K562 (cell line): ENCODE measurements at regions not wholly inside any gene's neighbourhood (a gene's known extent, or its start where the extent isn't known, plus 50 kb on each side); places are given as distances from the start of the nearest gene placed in this dataset.

Experiments
- ATAC-seq: fragments of 200-7000 bp; cut with Tn5 transposase; 3 replicates; pipeline ENCODE4 v1.9.1; 2020; ENCODE audit warnings: moderate library complexity
- BruUV-seq: library from RNA; stranded (reverse); fragments of 400-500 nt; replicated peaks from 2 replicates; lab custom pipeline; 2021; lab: Mats Ljungman, UMichigan
- CTCF ChIA-PET: fragments of 300-600 bp; formaldehyde crosslinking; extraction: SDS; loops from one replicate; lab custom pipeline; 2021; ENCODE audit warnings: low intra/inter-chr PET ratio; lab: Yijun Ruan, JAX
- POLR2A ChIA-PET: fragments of 300-600, 350-650 bp; sonication (Branson Sonifier 250); formaldehyde crosslinking; extraction: SDS; loops from one replicate; lab custom pipeline; 2021; ENCODE audit warnings: antibody characterized with exemption, inconsistent platforms; lab: Yijun Ruan, JAX
- DNase-seq, 4 experiments: peaks; one replicate each; pipeline versions ENCODE4 v3.0.0 to v3.0.0-alpha.2; 2011 to 2018; ENCODE audit warnings: low spot score in 3 of 4, mixed read lengths in 3 of 4; ENCODE audit errors: extremely low read depth in 1 of 4
- FAIRE-seq: peaks from 2 replicates; lab custom pipeline; 2011; peaks lifted over from hg19 to GRCh38; lab: Jason Lieb, UNC
- H2AFZ ChIP-seq: 2 replicates; pipeline ENCODE4 v1.6.0; 2011; ENCODE audit warnings: low read depth, low read length, control low read depth, inconsistent platforms
- H3K27ac ChIP-seq: fragments of 200-600 bp; 3 replicates; pipeline ENCODE4 v1.8.0; 2011; ENCODE audit warnings: low read depth, mild to moderate bottlenecking, control low read depth, inconsistent platforms, low read length, moderate library complexity, mixed read lengths; ENCODE audit errors: extremely low read depth
- H3K27me3 ChIP-seq, 2 experiments: fragments of 300-600 bp in 1 of 2; 2 replicates in 1 of 2; 3 replicates in 1 of 2; pipeline versions ENCODE4 v1.6.0 to v1.8.0; 2011; ENCODE audit warnings: inconsistent platforms in 2 of 2, low read length in 2 of 2, mild to moderate bottlenecking in 1 of 2, mixed read lengths in 1 of 2, moderate library complexity in 1 of 2; ENCODE audit not compliant: control insufficient read depth in 2 of 2, insufficient read depth in 2 of 2
- H3K36me3 ChIP-seq: fragments of 300-600 bp; 3 replicates; pipeline ENCODE4 v1.8.0; 2011; ENCODE audit warnings: mild to moderate bottlenecking, low read length, inconsistent platforms; ENCODE audit not compliant: control insufficient read depth, insufficient read depth
- H3K4me1 ChIP-seq, 2 experiments: fragments of 200-600 bp in 1 of 2; replicated peaks in 1 of 2; 2 replicates in 1 of 2; 3 replicates in 1 of 2; pipeline versions ENCODE4 v1.5.1 to v1.8.0; 2011; ENCODE audit warnings: inconsistent platforms in 2 of 2, low read length in 2 of 2, mild to moderate bottlenecking in 1 of 2, mixed read lengths in 1 of 2, moderate library complexity in 1 of 2; ENCODE audit not compliant: control insufficient read depth in 2 of 2, insufficient read depth in 2 of 2
- H3K4me2 ChIP-seq: 2 replicates; pipeline ENCODE4 v1.6.1; 2011; ENCODE audit warnings: low read length, control low read depth, inconsistent platforms, mixed read lengths; ENCODE audit not compliant: insufficient read depth
- H3K4me3 ChIP-seq: fragments of 200-600 bp; sonication (generic), shearing (Covaris generic); 2 replicates; pipeline ENCODE4 v1.5.1; 2016; ENCODE audit warnings: control low read depth, inconsistent platforms
- H3K79me2 ChIP-seq: fragments of 200-600 bp; 3 replicates; pipeline ENCODE4 v1.8.0; 2011; ENCODE audit warnings: low read length, inconsistent platforms; ENCODE audit not compliant: control insufficient read depth, insufficient read depth
- H3K9ac ChIP-seq, 2 experiments: 2 replicates each; pipeline versions ENCODE4 v1.6.0 to v1.6.1; 2011; ENCODE audit warnings: low read depth in 2 of 2, low read length in 2 of 2, control low read depth in 1 of 2, inconsistent platforms in 1 of 2, mild to moderate bottlenecking in 1 of 2, mixed read lengths in 1 of 2; ENCODE audit not compliant: insufficient read depth in 1 of 2
- H3K9me1 ChIP-seq: one replicate; pipeline ENCODE4 v1.6.0; 2011; ENCODE audit warnings: inconsistent platforms, mild to moderate bottlenecking, low read length, moderate library complexity; ENCODE audit not compliant: control insufficient read depth, insufficient read depth
- H3K9me3 ChIP-seq: replicated peaks from 2 replicates; pipeline ENCODE4 v1.5.1; 2011; ENCODE audit warnings: low read depth, low read length, inconsistent platforms; ENCODE audit not compliant: control insufficient read depth, insufficient read depth
- H4K20me1 ChIP-seq: replicated peaks from 2 replicates; pipeline ENCODE4 v1.6.1; 2011; ENCODE audit warnings: low read length, inconsistent platforms, mixed read lengths; ENCODE audit not compliant: control insufficient read depth, insufficient read depth
- CHD2 ChIP-seq: IDR thresholded peaks from 2 replicates; pipeline ENCODE4 v1.6.1; 2011; ENCODE audit warnings: low read depth, low read length
- ZBTB7A ChIP-seq: IDR thresholded peaks from 2 replicates; pipeline ENCODE4 v1.6.1; 2011; ENCODE audit warnings: low read depth, mild to moderate bottlenecking, low read length, moderate library complexity, borderline replicate concordance; ENCODE audit not compliant: control insufficient read depth
- WGBS: fragments of 100-300 bp; shearing (Covaris generic); methylation state at CpG from one replicate; pipeline ENCODE4 v1.1.6; 2016; ENCODE audit warnings: low coverage, mixed read lengths; ENCODE audit not compliant: insufficient coverage; ENCODE audit errors: missing lambda C conversion rate; 5-methylcytosine and 5-hydroxymethylcytosine counted together
- in situ Hi-C: fragments of 300-500 bp; cut with MboI; formaldehyde crosslinking; loops from 4 replicates; pipeline ENCODE4 v1.15.0; 2018; ENCODE audit warnings: inconsistent platforms, mixed read lengths
- intact Hi-C: fragments of 100-400 bp; cut with micrococcal nuclease; formaldehyde crosslinking; loops from 2 replicates; pipeline ENCODE4 v1.14.2; 2022
- TF ChIP-seq, protein P1 (sequence below): sonication (generic); formaldehyde crosslinking; IDR thresholded peaks from 2 replicates; pipeline ENCODE4 v1.4.0; 2020; ENCODE audit warnings: mild to moderate bottlenecking, missing genetic modification reagents
- TF ChIP-seq, protein P2 (sequence below): sonication (generic); formaldehyde crosslinking; IDR thresholded peaks from 2 replicates; pipeline ENCODE4 v1.8.1; 2023; ENCODE audit warnings: mild to moderate bottlenecking, missing genetic modification reagents

DNA sequence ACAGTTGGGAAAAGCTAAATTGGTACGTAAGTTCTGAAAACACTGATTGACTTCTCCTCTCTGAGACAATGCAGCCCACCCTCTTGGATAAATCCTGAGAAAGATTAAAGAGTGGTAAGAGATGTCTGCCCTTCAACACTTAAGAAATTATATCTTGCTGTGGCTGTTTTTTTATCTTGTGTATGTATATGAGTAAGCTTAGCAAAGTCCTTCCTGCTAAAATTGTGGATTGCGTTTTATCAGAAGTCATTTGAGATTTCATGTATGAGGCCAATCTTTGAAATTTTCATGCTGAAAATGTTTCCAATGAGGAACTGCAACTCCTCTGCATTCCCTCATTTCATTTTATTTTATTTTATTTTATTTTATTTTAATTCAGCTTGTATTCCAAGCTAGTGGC, 106.2 kb upstream of the INHBA start:
- H3K9me1 ChIP-seq = no peaks in the 10 kb centered on the region
- no peaks in the 10 kb centered on the region for H3K79me2 ChIP-seq
- no peaks in the 10 kb centered on the region for H4K20me1 ChIP-seq
- ATAC-seq (no peak), DNase-seq (no peak), FAIRE-seq (no peak)
- H3K27ac ChIP-seq = no peak overlapping the region
- no peak overlapping the region for H3K9ac ChIP-seq
- H3K4me2 ChIP-seq = no peak overlapping the region
- no peaks in the 10 kb centered on the region for H3K27me3 ChIP-seq
- TF ChIP-seq, protein P1, sequence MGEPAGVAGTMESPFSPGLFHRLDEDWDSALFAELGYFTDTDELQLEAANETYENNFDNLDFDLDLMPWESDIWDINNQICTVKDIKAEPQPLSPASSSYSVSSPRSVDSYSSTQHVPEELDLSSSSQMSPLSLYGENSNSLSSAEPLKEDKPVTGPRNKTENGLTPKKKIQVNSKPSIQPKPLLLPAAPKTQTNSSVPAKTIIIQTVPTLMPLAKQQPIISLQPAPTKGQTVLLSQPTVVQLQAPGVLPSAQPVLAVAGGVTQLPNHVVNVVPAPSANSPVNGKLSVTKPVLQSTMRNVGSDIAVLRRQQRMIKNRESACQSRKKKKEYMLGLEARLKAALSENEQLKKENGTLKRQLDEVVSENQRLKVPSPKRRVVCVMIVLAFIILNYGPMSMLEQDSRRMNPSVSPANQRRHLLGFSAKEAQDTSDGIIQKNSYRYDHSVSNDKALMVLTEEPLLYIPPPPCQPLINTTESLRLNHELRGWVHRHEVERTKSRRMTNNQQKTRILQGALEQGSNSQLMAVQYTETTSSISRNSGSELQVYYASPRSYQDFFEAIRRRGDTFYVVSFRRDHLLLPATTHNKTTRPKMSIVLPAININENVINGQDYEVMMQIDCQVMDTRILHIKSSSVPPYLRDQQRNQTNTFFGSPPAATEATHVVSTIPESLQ (CRISPR knock-in tag) = no peak
- TF ChIP-seq, protein P2, sequence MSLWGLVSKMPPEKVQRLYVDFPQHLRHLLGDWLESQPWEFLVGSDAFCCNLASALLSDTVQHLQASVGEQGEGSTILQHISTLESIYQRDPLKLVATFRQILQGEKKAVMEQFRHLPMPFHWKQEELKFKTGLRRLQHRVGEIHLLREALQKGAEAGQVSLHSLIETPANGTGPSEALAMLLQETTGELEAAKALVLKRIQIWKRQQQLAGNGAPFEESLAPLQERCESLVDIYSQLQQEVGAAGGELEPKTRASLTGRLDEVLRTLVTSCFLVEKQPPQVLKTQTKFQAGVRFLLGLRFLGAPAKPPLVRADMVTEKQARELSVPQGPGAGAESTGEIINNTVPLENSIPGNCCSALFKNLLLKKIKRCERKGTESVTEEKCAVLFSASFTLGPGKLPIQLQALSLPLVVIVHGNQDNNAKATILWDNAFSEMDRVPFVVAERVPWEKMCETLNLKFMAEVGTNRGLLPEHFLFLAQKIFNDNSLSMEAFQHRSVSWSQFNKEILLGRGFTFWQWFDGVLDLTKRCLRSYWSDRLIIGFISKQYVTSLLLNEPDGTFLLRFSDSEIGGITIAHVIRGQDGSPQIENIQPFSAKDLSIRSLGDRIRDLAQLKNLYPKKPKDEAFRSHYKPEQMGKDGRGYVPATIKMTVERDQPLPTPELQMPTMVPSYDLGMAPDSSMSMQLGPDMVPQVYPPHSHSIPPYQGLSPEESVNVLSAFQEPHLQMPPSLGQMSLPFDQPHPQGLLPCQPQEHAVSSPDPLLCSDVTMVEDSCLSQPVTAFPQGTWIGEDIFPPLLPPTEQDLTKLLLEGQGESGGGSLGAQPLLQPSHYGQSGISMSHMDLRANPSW (CRISPR knock-in tag) = no peak
- TF ChIP-seq ZBTB7A = no peak
- no peak for TF ChIP-seq CHD2
- intact Hi-C loops (no loop called here), in situ Hi-C loops (no loop called here)
- no peaks in the 10 kb centered on the region for H3K4me1 ChIP-seq
- ChIA-PET POLR2A (no interaction called here), CTCF (no interaction called here)
- no TSS peak for BruUV-seq
- WGBS = 0% methylated on average over 2 of the region's 2 CpGs
- H3K36me3 ChIP-seq = no peaks in the 10 kb centered on the region
- no peak overlapping the region for H2AFZ ChIP-seq
- no peaks in the 10 kb centered on the region for H3K9me3 ChIP-seq
- H3K4me3 ChIP-seq = no peak overlapping the region
